RWPE2 (cell line): ENCODE measurements at regions not wholly inside any gene's neighbourhood (a gene's known extent, or its start where the extent isn't known, plus 50 kb on each side); places are given as distances from the start of the nearest gene placed in this dataset.

Experiments
- ATAC-seq: fragments of 200-7000 bp; cut with Tn5 transposase; 3 replicates; pipeline ENCODE4 v1.9.1; 2021; ENCODE audit warnings: low read depth
- DNase-seq: peaks from one replicate; pipeline ENCODE4 v3.0.0-alpha.2; 2020; ENCODE audit warnings: low spot score
- H3K27ac ChIP-seq: fragments of 450-650 bp; 2 replicates; pipeline ENCODE4 v1.5.1; 2017; ENCODE audit warnings: mild to moderate bottlenecking; ENCODE audit not compliant: poor library complexity, severe bottlenecking
- H3K27me3 ChIP-seq: fragments of 250-450 bp; sonication (Bioruptor Pico); 2 replicates; pipeline ENCODE4 v1.5.1; 2021; ENCODE audit warnings: mild to moderate bottlenecking, moderate library complexity; ENCODE audit not compliant: insufficient read depth, poor library complexity, severe bottlenecking
- H3K36me3 ChIP-seq: fragments of 250-450 bp; sonication (Bioruptor Pico); 2 replicates; pipeline ENCODE4 v1.5.1; 2020; ENCODE audit warnings: low read depth, mild to moderate bottlenecking, moderate library complexity
- H3K4me1 ChIP-seq: fragments of 250-450 bp; sonication (Bioruptor Pico); 2 replicates; pipeline ENCODE4 v1.5.1; 2021; ENCODE audit warnings: mild to moderate bottlenecking, moderate library complexity; ENCODE audit not compliant: insufficient read depth, poor library complexity, severe bottlenecking
- H3K4me3 ChIP-seq: fragments of 250-450 bp; sonication (Bioruptor Pico); 2 replicates; pipeline ENCODE4 v1.5.1; 2021; ENCODE audit warnings: mild to moderate bottlenecking, moderate library complexity; ENCODE audit not compliant: severe bottlenecking
- H3K9me3 ChIP-seq: fragments of 250-450 bp; sonication (Bioruptor Pico); 2 replicates; pipeline ENCODE4 v1.5.1; 2021; ENCODE audit warnings: mild to moderate bottlenecking, moderate library complexity; ENCODE audit not compliant: severe bottlenecking
- CTCF ChIP-seq: fragments of 450-650 bp; IDR thresholded peaks from one replicate; pipeline ENCODE4 v1.5.1; 2017; ENCODE audit warnings: mild to moderate bottlenecking, moderate library complexity; ENCODE audit not compliant: poor library complexity, severe bottlenecking

GRCh38 chr2:163319006-163319405 lies 416.8 kb downstream of the FIGN start:
- Histone ChIP-seq H3K27me3 (no peaks in the 10 kb centered on the region), H3K9me3 (no peaks in the 10 kb centered on the region), H3K36me3 (no peaks in the 10 kb centered on the region), H3K4me3 (no peak overlapping the region), H3K27ac (no peak overlapping the region), H3K4me1 (no peaks in the 10 kb centered on the region)
- no peak for TF ChIP-seq CTCF
- ATAC-seq, result peak; percentile 49; the same call in 2 of the 3 replicates
- no peak for DNase-seq

DNA sequence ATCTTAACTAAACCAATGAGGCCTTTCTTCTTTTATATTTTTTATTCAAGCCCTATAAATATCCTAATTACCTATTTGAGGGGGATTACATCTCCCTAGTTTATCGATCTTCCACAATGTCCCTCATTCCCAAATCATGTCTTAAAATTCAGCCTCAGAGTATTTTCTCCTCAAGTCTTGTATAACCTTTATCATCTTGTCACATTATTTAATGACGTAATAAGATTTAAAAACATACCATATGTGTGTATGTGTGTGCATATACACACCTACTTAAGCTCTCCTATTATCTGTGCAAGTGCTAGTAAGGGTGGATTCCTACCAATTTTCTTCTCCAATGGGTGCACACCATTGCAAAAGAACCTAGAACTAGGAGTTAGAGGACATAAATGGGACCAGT lies 421.1 kb downstream of the FIGN start:
- H3K27ac ChIP-seq, result no peak overlapping the region
- DNase-seq (no peak), ATAC-seq (no peak)
- H3K27me3 ChIP-seq, result no peaks in the 10 kb centered on the region
- no peak for TF ChIP-seq CTCF
- no peaks in the 10 kb centered on the region for H3K4me1 ChIP-seq
- H3K4me3 ChIP-seq, result no peak overlapping the region
- no peaks in the 10 kb centered on the region for H3K36me3 ChIP-seq
- H3K9me3 ChIP-seq, result no peaks in the 10 kb centered on the region

DNA sequence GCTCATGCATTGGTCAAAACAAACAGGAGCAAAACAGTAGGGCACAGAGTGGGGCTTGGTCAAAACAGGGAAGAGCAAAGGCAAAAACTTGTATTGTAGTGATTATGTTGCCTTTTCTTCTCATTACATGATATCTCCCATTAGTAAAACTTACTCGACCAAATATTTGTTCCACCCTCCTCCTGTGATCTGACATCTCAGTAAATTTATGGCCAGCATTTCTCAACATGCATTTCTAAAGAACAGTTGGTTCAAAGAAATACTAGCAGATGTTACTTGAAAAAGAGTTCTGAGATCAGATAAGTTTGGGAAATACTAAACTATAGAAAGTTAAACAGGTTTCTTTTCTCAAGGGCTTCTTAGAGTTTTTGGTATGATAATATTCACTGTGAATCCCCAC lies 423.1 kb downstream of the FIGN start:
- no peak overlapping the region for H3K4me3 ChIP-seq
- H3K4me1 ChIP-seq, result no peaks in the 10 kb centered on the region

DNA sequence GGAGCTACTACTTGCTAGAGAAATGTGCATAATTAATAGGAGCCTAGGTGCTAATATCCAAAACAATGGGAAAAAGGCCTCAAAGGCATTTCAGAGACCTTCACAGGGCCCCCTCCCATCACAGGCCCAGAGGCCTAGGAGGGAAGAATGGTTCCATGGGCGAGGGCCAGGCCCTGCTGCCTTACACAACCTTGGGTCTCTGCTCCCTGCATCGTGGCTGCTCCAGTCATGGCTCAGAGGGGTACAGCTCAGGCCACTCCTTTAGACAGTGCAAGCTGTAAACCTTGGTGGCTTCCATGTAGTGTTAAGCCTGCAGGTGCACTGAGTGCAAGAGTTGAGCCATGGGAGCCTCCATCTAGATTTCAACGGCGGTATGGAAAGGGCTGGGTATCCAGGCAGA lies 429.2 kb downstream of the FIGN start:
- Histone ChIP-seq H3K9me3 (no peaks in the 10 kb centered on the region), H3K4me1 (no peaks in the 10 kb centered on the region), H3K36me3 (no peaks in the 10 kb centered on the region), H3K27me3 (no peaks in the 10 kb centered on the region), H3K4me3 (no peak overlapping the region), H3K27ac (no peak overlapping the region)
- DNase-seq (no peak), ATAC-seq (no peak)
- TF ChIP-seq CTCF, result no peak

More for the DNA sequence above, 423.1 kb downstream of the FIGN start:
- no peaks in the 10 kb centered on the region for H3K9me3 ChIP-seq
- TF ChIP-seq CTCF, result no peak
- ATAC-seq (no peak), DNase-seq (no peak)
- no peaks in the 10 kb centered on the region for H3K36me3 ChIP-seq
- H3K27me3 ChIP-seq, result no peaks in the 10 kb centered on the region
- no peak overlapping the region for H3K27ac ChIP-seq

DNA sequence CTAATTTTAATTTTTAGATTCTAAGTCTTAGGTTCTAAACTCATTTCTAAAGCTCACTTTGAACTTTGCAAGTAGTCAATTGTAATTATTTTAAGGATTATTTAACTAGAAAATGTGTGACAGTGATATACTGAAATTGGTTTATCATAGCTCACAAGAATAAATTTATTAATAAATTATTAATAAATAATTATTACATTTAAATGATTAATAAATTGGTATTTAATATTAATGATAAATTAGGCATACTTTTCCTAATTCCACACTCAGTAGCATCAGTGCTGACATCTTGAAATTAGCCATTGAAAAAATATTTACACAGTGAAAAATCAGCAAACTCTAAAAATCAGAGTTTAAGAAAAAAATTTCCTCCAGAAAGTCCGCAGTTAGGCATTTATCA lies 433.7 kb downstream of the FIGN start:
- ATAC-seq (no peak), DNase-seq (no peak)
- Histone ChIP-seq H3K27ac (no peak overlapping the region), H3K4me3 (no peak overlapping the region), H3K9me3 (no peaks in the 10 kb centered on the region), H3K4me1 (no peaks in the 10 kb centered on the region), H3K36me3 (no peaks in the 10 kb centered on the region), H3K27me3 (no peaks in the 10 kb centered on the region)
- no peak for TF ChIP-seq CTCF
